Neural progenitor cell (in vitro differentiated cells): ENCODE measurements at regions not wholly inside any gene's neighbourhood (a gene's known extent, or its start where the extent isn't known, plus 50 kb on each side); places are given as distances from the start of the nearest gene placed in this dataset.
"Not testable (repeated sequence)": the region's sequence is repeated elsewhere in the genome, so short reads cannot be mapped to it uniquely, and the experiment has no call there.

Experiments
- DNase-seq: peaks from one replicate; pipeline ENCODE4 v3.0.0-alpha.2; 2016; ENCODE audit warnings: low spot score
- H2AFZ ChIP-seq: fragments of 200-600 bp; sonication (generic); replicated peaks from 2 replicates; pipeline ENCODE4 v1.6.1; 2016; ENCODE audit warnings: antibody characterized with exemption
- H3F3A ChIP-seq: fragments of 200-600 bp; sonication (generic); 2 replicates; pipeline ENCODE4 v1.6.1; 2016; ENCODE audit warnings: antibody characterized with exemption, low read depth
- H3K27ac ChIP-seq: fragments of 200-600 bp; sonication (generic); 2 replicates; pipeline ENCODE4 v1.5.1; 2016; ENCODE audit warnings: mild to moderate bottlenecking
- H3K27me3 ChIP-seq: fragments of 200-600 bp; sonication (generic); 2 replicates; pipeline ENCODE4 v1.6.1; 2016; ENCODE audit warnings: mild to moderate bottlenecking, moderate library complexity
- H3K36me3 ChIP-seq: fragments of 200-600 bp; sonication (generic); 2 replicates; pipeline ENCODE4 v1.5.1; 2016
- H3K4me1 ChIP-seq: fragments of 200-600 bp; sonication (generic); 2 replicates; pipeline ENCODE4 v1.6.1; 2016; ENCODE audit warnings: mixed run types
- H3K4me2 ChIP-seq: fragments of 200-600 bp; sonication (generic); 2 replicates; pipeline ENCODE4 v1.6.1; 2016
- H3K4me3 ChIP-seq: fragments of 200-600 bp; sonication (generic); 2 replicates; pipeline ENCODE4 v1.5.1; 2016
- H3K79me2 ChIP-seq: fragments of 200-600 bp; sonication (generic); 2 replicates; pipeline ENCODE4 v1.6.1; 2016; ENCODE audit warnings: low read depth
- H3K9ac ChIP-seq: fragments of 200-600 bp; sonication (generic); 2 replicates; pipeline ENCODE4 v1.6.1; 2016
- H3K9me3 ChIP-seq: fragments of 200-600 bp; sonication (generic); 2 replicates; pipeline ENCODE4 v1.5.1; 2016; ENCODE audit warnings: low read depth
- H4K20me1 ChIP-seq: fragments of 200-600 bp; sonication (generic); 2 replicates; pipeline ENCODE4 v1.6.1; 2016; ENCODE audit warnings: low read depth
- H3K27ac Mint-ChIP-seq: 3 replicates; pipeline ENCODE4 v1.8.0; 2021; ENCODE audit warnings: mixed read lengths
- H3K27me3 Mint-ChIP-seq: 2 replicates; pipeline ENCODE4 v1.8.0; 2022; ENCODE audit warnings: low read depth, mild to moderate bottlenecking, inconsistent platforms, moderate library complexity, mixed read lengths; ENCODE audit not compliant: insufficient read depth
- H3K36me3 Mint-ChIP-seq: 3 replicates; pipeline ENCODE4 v1.8.0; 2021; ENCODE audit warnings: mixed read lengths
- H3K4me1 Mint-ChIP-seq: 3 replicates; pipeline ENCODE4 v1.8.0; 2021; ENCODE audit warnings: mixed read lengths
- H3K4me3 Mint-ChIP-seq: 3 replicates; pipeline ENCODE4 v1.8.0; 2021; ENCODE audit warnings: mild to moderate bottlenecking, moderate library complexity, mixed read lengths
- H3K9me3 Mint-ChIP-seq: 3 replicates; pipeline ENCODE4 v1.8.0; 2020; ENCODE audit warnings: mixed read lengths
- CTCF ChIP-seq: fragments of 200-600 bp; sonication (generic); IDR thresholded peaks from 2 replicates; pipeline ENCODE4 v1.5.1; 2017; ENCODE audit warnings: antibody characterized with exemption, mild to moderate bottlenecking
- EZH2 ChIP-seq: fragments of 200-600 bp; sonication (generic); IDR thresholded peaks from 2 replicates; pipeline ENCODE4 v1.6.1; 2017; ENCODE audit warnings: antibody characterized with exemption, mild to moderate bottlenecking, moderate library complexity
- EZH2phosphoT487 ChIP-seq: fragments of 200-600 bp; sonication (generic); IDR thresholded peaks from 2 replicates; pipeline ENCODE4 v1.6.1; 2017; ENCODE audit warnings: antibody characterized with exemption

GRCh38 chr2:190150413-190150812 is 87.9 kb upstream of the MSTN start:
- Mint-ChIP-seq H3K36me3 (peaks cover 2% of the 10 kb centered on the region), H3K4me3 (no peak overlapping the region), H3K9me3 (peaks cover 9% of the 10 kb centered on the region), H3K27ac (no peak overlapping the region), H3K27me3 (peaks cover 6% of the 10 kb centered on the region), H3K4me1 (peaks cover 13% of the 10 kb centered on the region)
- Histone ChIP-seq H3F3A (peaks cover 5% of the 10 kb centered on the region), H3K36me3 (no peaks in the 10 kb centered on the region), H3K4me1 (peaks cover 8% of the 10 kb centered on the region), H3K9me3 (no peaks in the 10 kb centered on the region), H3K27ac (peak overlapping the region; percentile 37), H3K4me2 (peak overlapping the region; percentile 47), H2AFZ (peak overlapping the region; percentile 100), H3K4me3 (no peak overlapping the region), H3K9ac (no peak overlapping the region), H3K27me3 (no peaks in the 10 kb centered on the region), H3K79me2 (no peaks in the 10 kb centered on the region), H4K20me1 (no peaks in the 10 kb centered on the region)
- no peak for DNase-seq
- TF ChIP-seq EZH2phosphoT487 (no peak), EZH2 (no peak), CTCF (no peak)

GRCh38 chr2:190149908-190150307 is 87.4 kb upstream of the MSTN start:
- Histone ChIP-seq H3K79me2 (no peaks in the 10 kb centered on the region), H3K36me3 (no peaks in the 10 kb centered on the region), H3K27ac (peak overlapping the region; percentile 37), H3K27me3 (no peaks in the 10 kb centered on the region), H3K4me3 (no peak overlapping the region), H3K9me3 (no peaks in the 10 kb centered on the region), H3K4me1 (peaks cover 8% of the 10 kb centered on the region), H3F3A (peaks cover 5% of the 10 kb centered on the region), H3K4me2 (peak overlapping the region; percentile 47), H4K20me1 (no peaks in the 10 kb centered on the region), H3K9ac (no peak overlapping the region), H2AFZ (peak overlapping the region; percentile 100)
- H3K4me3 Mint-ChIP-seq = no peak overlapping the region
- H3K4me1 Mint-ChIP-seq = peaks cover 13% of the 10 kb centered on the region
- no peak overlapping the region for H3K27ac Mint-ChIP-seq
- DNase-seq = no peak
- H3K27me3 Mint-ChIP-seq = peaks cover 6% of the 10 kb centered on the region
- peaks cover 9% of the 10 kb centered on the region for H3K9me3 Mint-ChIP-seq
- H3K36me3 Mint-ChIP-seq = peaks cover 2% of the 10 kb centered on the region
- TF ChIP-seq EZH2 (no peak), EZH2phosphoT487 (no peak), CTCF (no peak)

GRCh38 chr2:190149200-190149599 is 86.7 kb upstream of the MSTN start:
- Histone ChIP-seq H3K9ac (no peak overlapping the region), H3K4me3 (no peak overlapping the region), H4K20me1 (no peaks in the 10 kb centered on the region), H3K27ac (no peak overlapping the region), H2AFZ (no peak overlapping the region), H3K4me2 (no peak overlapping the region), H3K79me2 (no peaks in the 10 kb centered on the region), H3F3A (peaks cover 5% of the 10 kb centered on the region), H3K9me3 (no peaks in the 10 kb centered on the region), H3K27me3 (no peaks in the 10 kb centered on the region), H3K4me1 (peaks cover 8% of the 10 kb centered on the region), H3K36me3 (no peaks in the 10 kb centered on the region)
- H3K27ac Mint-ChIP-seq = no peak overlapping the region
- H3K4me1 Mint-ChIP-seq = peaks cover 13% of the 10 kb centered on the region
- H3K27me3 Mint-ChIP-seq = peaks cover 6% of the 10 kb centered on the region
- H3K36me3 Mint-ChIP-seq = peaks cover 2% of the 10 kb centered on the region
- H3K4me3 Mint-ChIP-seq = no peak overlapping the region
- H3K9me3 Mint-ChIP-seq = peaks cover 9% of the 10 kb centered on the region
- DNase-seq = no peak
- TF ChIP-seq CTCF = no peak
- TF ChIP-seq EZH2 = no peak
- no peak for TF ChIP-seq EZH2phosphoT487

- not testable (repeated sequence) for DNase-seq, H3K4me2 ChIP-seq
- peaks cover 13% of the 10 kb centered on the region for H3K4me1 Mint-ChIP-seq
Measured at GRCh38 chr2:190146109-190146508, 83.6 kb upstream of the MSTN start.

GRCh38 chr2:190140474-190140873 is 77.9 kb upstream of the MSTN start:
- peaks cover 23% of the 10 kb centered on the region for H3K9me3 Mint-ChIP-seq

More at GRCh38 chr2:190146109-190146508, 83.6 kb upstream of the MSTN start:
- H3K9ac ChIP-seq, H3K4me3 Mint-ChIP-seq, H3K4me3 ChIP-seq, H3K9me3 ChIP-seq, H3K27ac ChIP-seq, H3K27me3 Mint-ChIP-seq, H2AFZ ChIP-seq, H3K4me1 ChIP-seq, H3K27me3 ChIP-seq, H3K79me2 ChIP-seq, H3K36me3 Mint-ChIP-seq, H4K20me1 ChIP-seq, H3K36me3 ChIP-seq, H3F3A ChIP-seq, H3K27ac Mint-ChIP-seq: not testable (repeated sequence)
- peaks cover 18% of the 10 kb centered on the region for H3K9me3 Mint-ChIP-seq

More at GRCh38 chr2:190140474-190140873, 77.9 kb upstream of the MSTN start:
- H3K4me1 Mint-ChIP-seq, H3K4me3 ChIP-seq, H3K27me3 ChIP-seq, DNase-seq, H3K9ac ChIP-seq, H3K27me3 Mint-ChIP-seq, H3F3A ChIP-seq, H3K36me3 Mint-ChIP-seq, H3K27ac ChIP-seq, H3K79me2 ChIP-seq, H2AFZ ChIP-seq, H3K4me1 ChIP-seq, H3K4me2 ChIP-seq, H3K4me3 Mint-ChIP-seq, H3K9me3 ChIP-seq, H4K20me1 ChIP-seq, H3K36me3 ChIP-seq, H3K27ac Mint-ChIP-seq: not testable (repeated sequence)
